Spleen (tissue), 7 donors: ENCODE measurements at regions not wholly inside any gene's neighbourhood (a gene's known extent, or its start where the extent isn't known, plus 50 kb on each side); places are given as distances from the start of the nearest gene placed in this dataset.

ENCODE experiments used
- CTCF ChIP-seq, 11 experiments: fragments of 200-600 bp in 7 of 11; fragments of 450-650 bp in 4 of 11; sonication (generic) in 4 of 11; IDR thresholded peaks in 8 of 11; conservative IDR thresholded peaks in 3 of 11; 1 replicate in 7 of 11; 2 replicates in 4 of 11; pipeline versions ENCODE4 v1.4.0 to v1.8.0; 2016 to 2021; ENCODE audit warnings: antibody characterized with exemption in 11 of 11, inconsistent platforms in 4 of 11, mild to moderate bottlenecking in 1 of 11
- POLR2AphosphoS5 ChIP-seq, 3 donors: sonication (generic); formaldehyde crosslinking; IDR thresholded peaks; one replicate each; pipeline ENCODE4 v1.5.1; 2017; ENCODE audit warnings: antibody characterized with exemption in 3 of 3
- donor health status: DM: no; HTN: no; CAD: no; lungs with moderate emphysema.
- donor health status: DM: no; HTN: no; CAD: no.
- donor health status: DM: no; HTN: no; CAD: no.

GRCh38 chr1:208928349-208929010 is 655.0 kb upstream of the CAMK1G start:
- TF ChIP-seq CTCF (IDR thresholded peaks at IDR 0.05 in 8 of 11, conservative IDR thresholded peaks at IDR 0.05 in 3 of 11) (no peak), POLR2AphosphoS5 (IDR thresholded peaks at IDR 0.05) (no peak)
